NCI-H1048 (cell line): ENCODE measurements at regions not wholly inside any gene's neighbourhood (a gene's known extent, or its start where the extent isn't known, plus 50 kb on each side); places are given as distances from the start of the nearest gene placed in this dataset.

ENCODE experiments used
- DNase-seq: peaks from one replicate; lab custom pipeline; 2025; lab: John Stamatoyannopoulos, UW

DNA sequence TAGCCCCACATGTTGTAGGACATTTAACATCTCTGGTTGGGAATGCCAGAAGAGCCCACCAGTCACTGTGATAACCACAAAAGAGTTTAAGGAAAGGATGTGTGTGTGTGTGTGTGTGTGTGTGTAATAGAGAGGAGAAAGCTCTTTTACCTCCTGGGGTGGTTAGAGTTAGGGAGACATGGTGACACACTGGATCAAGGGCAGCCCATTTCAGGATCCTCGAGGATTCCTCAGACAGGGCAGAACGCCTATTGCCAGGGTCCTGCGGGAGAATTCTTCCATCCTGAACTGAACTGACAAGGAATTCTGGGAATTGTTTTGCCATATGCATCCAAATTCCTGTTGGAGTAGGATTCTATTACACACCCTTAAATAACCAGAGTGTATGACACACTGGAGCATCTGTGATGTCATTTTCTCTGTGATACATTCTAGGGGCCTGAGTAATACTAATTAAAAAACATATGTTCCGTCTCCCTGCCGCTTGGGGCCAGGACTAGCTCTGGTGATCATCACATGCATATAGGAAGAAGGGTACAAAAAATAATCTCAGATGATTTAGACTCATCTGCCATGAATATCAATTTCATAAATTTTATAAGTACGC, 156.4 kb upstream of the MMADHC start:
- DNase-seq = no peak

GRCh38 chr2:149741646-149742045, 154.1 kb upstream of the MMADHC start:
- DNase-seq = no peak

DNA sequence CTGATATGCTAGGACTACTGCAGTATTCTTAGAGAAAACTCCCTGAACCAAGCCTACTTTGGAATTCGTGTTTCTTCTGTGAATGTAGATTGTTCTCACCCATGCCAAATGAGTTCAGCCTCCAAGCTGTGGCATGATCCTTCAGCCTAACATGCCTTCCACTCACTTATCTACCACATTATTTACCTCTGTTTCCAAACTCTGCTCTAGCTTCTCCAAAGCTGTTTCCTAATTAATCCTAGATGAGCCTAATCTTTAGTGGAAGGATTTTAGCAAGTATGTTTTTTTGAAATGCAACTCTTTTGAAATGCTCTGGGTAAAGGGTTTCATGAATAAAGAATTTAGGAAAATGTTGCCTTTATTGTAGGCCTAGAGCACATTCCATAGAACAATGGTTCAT, 152.9 kb upstream of the MMADHC start:
- DNase-seq = no peak

DNA sequence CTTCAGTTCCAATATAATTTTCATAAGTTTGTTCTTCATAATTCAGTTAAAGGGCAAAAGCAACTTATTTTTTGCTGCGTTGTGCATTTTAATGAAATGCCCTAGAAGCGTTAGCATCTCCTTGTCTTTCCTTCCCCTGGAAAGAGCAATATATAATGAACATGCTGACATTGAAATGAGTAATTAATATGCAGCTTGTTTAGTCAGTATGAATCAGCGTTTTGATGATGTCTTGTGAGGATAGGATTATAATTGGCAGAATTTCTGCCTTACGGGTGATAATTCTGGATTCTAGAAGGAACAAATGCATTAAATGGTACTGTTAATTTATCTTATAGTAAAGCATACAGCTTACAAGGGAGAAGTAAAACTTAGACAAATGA, 152.3 kb upstream of the MMADHC start:
- DNase-seq = no peak

GRCh38 chr2:149739171-149739882, 151.8 kb upstream of the MMADHC start:
- DNase-seq = no peak

GRCh38 chr2:149738767-149739166, 151.2 kb upstream of the MMADHC start:
- no peak for DNase-seq

- no peak for DNase-seq
Measured at GRCh38 chr2:149737896-149738295, 150.3 kb upstream of the MMADHC start.

DNA sequence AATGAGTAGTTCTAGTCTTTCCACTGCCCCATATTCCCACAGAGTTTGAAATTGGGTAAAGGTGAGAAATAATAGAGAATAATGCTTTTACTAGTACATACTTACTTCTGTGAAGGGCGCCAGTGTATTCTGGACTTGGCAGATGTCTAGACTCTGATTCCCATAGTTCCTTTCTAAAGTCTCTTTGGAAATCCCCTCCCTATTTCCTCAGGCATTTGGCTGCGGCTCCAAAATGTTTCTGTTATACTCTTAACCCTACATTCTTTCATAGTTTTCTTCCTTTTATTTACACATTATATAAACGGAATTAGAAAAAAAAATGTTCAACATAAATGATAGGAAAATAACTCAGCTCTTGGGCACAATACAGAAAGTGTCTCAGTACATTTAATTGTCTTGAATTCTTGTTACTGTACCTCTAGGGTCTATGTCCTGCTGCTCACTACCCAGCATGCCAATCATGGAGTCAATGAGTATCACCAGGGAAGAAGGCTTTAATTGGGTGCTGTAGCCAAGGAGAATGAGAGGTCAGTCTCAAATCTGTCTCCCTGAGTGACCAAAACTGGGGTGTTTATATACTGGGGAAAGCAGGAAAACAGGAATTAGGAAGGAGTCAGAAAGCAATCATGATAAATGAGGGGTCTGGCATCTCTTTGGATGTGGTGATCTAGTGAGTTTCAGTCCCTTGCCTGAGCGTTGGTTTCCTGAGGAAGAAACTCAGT, 147.8 kb upstream of the MMADHC start:
- DNase-seq = no peak

DNA sequence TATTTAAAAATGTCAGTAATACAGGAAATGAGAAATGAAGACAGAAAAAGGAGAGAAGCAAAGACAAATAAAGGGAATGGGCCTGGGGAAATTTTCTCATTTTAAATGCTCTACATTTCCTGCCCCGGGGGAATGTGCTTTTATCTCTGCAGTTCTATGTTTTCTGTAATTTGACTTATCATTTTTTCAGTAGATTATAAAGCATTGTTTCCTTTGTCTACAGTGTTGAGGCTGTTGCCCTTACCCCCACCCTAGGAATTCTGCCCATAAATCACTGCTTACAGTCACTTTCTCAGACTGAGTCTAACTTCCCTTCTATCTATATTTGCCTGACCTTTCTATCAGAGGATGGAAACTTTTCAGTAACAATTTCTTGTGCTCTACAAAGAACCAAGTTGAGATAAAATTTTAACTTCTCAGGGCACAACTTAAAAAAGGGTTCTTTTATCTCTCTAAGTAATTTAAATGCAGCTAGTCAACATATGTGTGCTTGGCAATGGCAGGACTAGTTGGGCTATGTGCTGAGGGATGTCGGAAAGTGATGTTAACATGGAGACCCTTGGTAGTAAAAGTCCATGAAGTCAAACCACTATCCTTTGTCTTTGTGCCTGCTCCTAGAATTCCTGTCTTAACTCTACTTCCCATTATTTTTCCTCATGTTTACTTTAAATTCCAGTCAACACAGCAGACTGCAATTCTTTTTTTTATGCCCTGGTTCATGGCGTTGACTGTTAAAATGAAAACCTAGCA, 146.5 kb upstream of the MMADHC start:
- no peak for DNase-seq

DNA sequence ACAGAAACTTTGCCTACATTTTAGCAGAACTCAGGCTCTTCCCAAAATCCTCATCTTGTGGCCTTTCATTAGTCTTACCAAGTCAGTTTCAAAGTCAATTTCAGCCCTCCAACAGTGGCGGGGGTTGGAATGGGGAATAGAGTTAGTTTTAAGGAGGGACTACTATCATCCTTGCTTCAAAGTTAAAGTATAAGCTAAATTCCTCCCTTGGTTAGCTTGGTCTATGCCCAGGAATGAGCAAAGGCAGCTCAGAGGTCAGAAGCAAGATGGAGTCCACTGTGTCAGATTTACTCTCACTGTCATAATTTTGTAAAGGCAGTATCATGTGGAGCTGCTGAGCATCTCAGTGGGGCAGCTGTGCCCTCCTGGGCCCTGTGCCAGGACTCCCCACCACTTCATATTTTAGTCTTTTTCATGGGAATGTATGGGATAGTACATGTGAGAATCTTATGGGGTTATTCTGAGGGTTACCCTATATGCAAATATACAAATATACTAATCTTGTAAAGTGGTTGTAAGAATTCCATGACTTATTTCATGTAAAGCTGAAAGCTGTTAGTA, 145.2 kb upstream of the MMADHC start:
- no peak for DNase-seq

DNA sequence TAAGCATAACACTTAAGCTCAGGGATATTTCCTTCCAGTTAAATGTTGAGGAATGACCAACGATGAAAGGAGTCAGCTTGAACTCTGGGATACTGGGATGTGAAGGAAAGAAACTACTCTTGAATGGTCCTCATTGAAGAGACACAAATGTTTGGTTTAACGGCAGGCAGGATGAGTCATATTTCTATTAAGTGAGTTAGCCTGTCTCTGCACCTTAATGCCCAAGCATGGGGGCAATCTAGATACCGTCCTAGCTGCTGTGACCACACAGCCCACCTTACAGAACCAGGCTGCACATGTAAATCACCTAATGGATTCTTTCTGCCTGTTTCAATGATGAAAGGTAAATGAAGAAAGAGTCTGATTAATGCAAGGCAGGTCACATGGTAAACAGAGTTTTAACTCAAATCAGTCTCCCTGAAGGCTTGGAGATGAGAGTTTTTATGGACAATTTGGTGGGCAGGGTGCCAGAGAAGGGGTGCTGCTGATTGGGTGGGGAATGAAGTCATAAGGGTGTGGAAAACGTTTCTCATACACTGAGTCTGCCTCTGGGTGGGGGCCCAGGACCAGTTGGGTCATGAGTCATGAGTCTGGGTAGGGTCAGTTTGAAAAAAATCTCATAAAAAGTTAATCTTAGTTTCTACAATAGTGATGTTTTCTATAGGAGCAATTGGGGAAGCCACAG, 144.6 kb upstream of the MMADHC start:
- no peak for DNase-seq

DNA sequence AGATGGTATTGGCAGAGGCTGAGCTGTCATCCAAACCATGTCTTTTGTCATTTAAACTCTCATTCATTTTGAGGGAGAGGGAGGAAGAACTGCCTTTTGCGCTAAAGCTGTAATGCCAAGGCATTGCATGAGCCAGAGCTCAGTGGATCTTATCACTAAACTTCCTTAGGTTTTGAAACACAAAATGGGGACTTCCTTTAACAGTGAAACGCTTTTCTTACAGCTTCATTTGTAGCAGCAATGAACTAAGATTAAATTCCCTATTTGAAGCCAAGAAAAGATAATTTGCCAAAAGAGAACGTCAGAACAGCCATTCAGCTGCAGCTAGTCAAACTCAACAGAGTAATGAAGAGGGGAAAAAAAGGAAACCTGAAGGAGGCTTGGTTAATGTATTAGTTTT, 143.5 kb upstream of the MMADHC start:
- DNase-seq = no peak

DNA sequence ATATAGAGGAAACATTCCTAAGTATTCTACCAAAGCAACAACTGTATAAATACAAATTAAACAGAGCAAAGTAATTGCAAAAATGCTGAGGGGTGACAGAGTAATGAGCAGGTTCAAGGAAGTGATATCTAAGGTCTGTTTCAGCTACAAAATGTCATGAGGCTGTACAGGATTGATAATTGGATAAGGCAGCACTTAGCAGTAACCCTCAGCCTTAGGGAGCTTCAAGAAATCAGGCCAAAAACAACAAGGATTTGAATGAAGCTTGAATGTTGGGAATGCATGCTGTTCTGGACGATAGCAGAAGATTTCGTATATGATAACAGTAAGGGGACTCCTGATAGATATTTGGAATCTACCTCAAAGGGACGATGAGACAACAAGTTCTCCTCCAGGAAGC, 142.0 kb upstream of the MMADHC start:
- no peak for DNase-seq

DNA sequence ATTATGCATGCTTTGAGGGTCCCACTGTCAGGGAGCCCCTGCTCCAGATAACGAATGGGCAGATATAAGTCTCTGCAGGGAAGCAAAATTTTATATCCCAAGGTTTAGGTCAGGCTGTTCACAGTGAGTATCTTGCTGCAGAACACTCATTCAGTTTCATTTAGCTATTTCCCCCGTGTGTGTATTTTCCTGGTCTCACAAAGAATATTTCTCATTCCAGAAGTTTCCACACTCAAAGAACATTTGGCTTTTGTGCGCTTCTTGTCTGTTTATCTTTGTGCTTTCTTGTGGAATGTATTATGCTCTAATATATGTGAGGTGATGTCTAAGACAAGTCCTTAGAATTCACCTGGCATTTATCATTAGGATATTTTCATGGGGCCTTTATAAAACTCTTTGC, 140.4 kb upstream of the MMADHC start:
- DNase-seq = no peak

DNA sequence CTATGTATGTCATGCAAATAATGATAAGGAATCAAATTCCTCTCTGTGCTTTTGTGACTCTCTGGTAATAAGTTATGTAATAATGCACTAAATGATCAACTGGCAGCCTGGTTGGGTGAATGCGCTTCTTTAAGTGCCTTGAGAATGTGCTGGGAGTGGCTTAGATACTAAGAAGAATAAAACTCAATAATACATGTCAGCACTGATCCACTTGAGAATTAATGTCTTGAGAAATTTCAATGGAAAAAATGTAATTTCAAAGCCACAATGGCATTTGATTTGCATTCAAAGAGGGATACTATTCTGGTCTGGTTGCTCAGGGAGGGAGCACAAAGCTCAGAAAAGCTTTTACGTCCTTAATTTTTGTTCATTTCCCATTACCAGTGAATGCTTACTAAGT, 137.7 kb upstream of the MMADHC start:
- peak; percentile 52 for DNase-seq

- DNase-seq = no peak
Measured at GRCh38 chr2:149724091-149724490, 136.5 kb upstream of the MMADHC start.

DNA sequence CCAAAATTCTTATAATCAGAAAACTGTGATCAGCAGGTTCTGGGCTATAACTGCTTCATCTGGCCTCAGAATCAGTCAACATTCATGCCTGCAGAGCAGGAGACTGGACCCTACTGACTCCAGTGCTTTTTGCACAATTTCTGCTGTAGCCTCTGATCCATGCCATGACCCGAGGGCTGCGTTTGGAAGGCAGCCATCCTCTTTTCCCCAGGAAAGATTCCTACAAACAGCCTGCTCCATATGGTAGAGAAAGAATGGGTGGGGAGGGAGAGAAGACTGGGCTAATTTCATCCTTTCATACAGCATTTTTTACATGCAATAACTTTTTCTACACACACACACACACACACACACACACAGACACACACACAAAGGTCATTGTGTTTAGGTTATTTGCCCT, 133.0 kb upstream of the MMADHC start:
- no peak for DNase-seq

GRCh38 chr2:149719695-149720094, 132.1 kb upstream of the MMADHC start:
- DNase-seq = no peak

DNA sequence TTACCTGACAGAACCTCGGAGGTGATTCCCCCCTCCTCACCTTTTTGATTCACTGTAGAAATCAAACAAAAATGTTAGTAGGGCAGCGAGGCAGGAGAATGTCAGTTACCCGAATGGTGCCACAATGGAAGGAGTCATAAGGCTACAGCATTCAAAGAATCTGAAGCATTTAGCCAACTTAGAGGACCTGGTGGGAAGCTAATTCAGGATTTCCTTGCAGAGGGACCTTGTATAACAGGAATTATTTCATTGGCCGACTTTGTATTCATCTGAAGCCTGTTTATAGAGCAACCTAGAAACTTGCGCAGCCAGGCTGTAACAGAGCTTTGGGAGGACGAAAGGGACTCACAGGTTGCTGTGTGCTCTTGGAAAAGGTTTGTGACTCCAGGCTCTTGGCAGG, 129.1 kb upstream of the MMADHC start:
- no peak for DNase-seq

DNA sequence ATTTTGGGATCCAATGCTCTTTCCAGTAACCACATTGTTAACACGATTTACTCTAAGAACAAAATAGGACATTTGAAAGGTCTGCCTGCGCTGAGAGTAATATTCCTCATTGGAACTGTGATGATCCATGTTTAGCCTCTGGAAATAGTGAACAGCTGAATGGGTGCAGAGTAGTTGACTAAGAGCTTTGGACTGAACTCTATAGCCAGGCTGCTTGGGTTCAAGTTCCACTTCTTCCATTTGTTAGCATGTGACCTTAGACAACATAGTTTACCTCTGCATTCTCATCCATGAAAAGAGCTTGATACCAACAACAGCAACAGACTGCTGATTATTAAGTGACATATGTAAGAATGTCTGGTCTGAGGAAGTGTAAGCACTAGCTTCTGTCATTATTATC, 128.3 kb upstream of the MMADHC start:
- no peak for DNase-seq

GRCh38 chr2:149715005-149715592, 127.5 kb upstream of the MMADHC start:
- no peak for DNase-seq
